Endometrium (tissue), 2 donors: ENCODE measurements at regions not wholly inside any gene's neighbourhood (a gene's known extent, or its start where the extent isn't known, plus 50 kb on each side); places are given as distances from the start of the nearest gene placed in this dataset.

Source experiments
- FAIRE-seq: peaks from 2 replicates; lab custom pipeline; 2012; peaks lifted over from hg19 to GRCh38; lab: Jason Lieb, UNC
- donor health status: control.
- donor health status: control.

- FAIRE-seq = no peak
Observed at GRCh38 chr3:1552831-1553230, 460.0 kb downstream of the CNTN6 start.

GRCh38 chr3:1561427-1561826 lies 468.6 kb downstream of the CNTN6 start:
- no peak for FAIRE-seq

- FAIRE-seq = no peak
Observed at GRCh38 chr3:1571736-1572135, 478.9 kb downstream of the CNTN6 start.

GRCh38 chr3:1576047-1576446 lies 483.2 kb downstream of the CNTN6 start:
- no peak for FAIRE-seq

GRCh38 chr3:1578124-1578806 lies 485.4 kb downstream of the CNTN6 start:
- FAIRE-seq = no peak

GRCh38 chr3:1583044-1583443 lies 490.2 kb downstream of the CNTN6 start:
- FAIRE-seq = no peak

- FAIRE-seq = no peak
Observed at GRCh38 chr3:1587426-1587825, 494.6 kb downstream of the CNTN6 start.

- FAIRE-seq = no peak
Observed at GRCh38 chr3:1591327-1592028, 498.7 kb downstream of the CNTN6 start.

- no peak for FAIRE-seq
Observed at GRCh38 chr3:1594940-1595339, 502.1 kb downstream of the CNTN6 start.

GRCh38 chr3:1600206-1600605 lies 498.5 kb upstream of the CNTN4 start:
- no peak for FAIRE-seq

- FAIRE-seq = no peak
Observed at GRCh38 chr3:1600700-1601418, 497.8 kb upstream of the CNTN4 start.

- no peak for FAIRE-seq
Observed at GRCh38 chr3:1609416-1609815, 489.2 kb upstream of the CNTN4 start.

GRCh38 chr3:1611824-1612223 lies 486.8 kb upstream of the CNTN4 start:
- no peak for FAIRE-seq

- FAIRE-seq = no peak
Observed at GRCh38 chr3:1613962-1614361, 484.7 kb upstream of the CNTN4 start.

- FAIRE-seq = no peak
Observed at GRCh38 chr3:1616744-1617143, 481.9 kb upstream of the CNTN4 start.

- FAIRE-seq = no peak
Observed at GRCh38 chr3:1623896-1624295, 474.8 kb upstream of the CNTN4 start.

- no peak for FAIRE-seq
Observed at GRCh38 chr3:1632128-1632527, 466.5 kb upstream of the CNTN4 start.

GRCh38 chr3:1661839-1662238 lies 436.8 kb upstream of the CNTN4 start:
- no peak for FAIRE-seq

- FAIRE-seq = no peak
Observed at GRCh38 chr3:1664266-1664665, 434.4 kb upstream of the CNTN4 start.

GRCh38 chr3:1666865-1667264 lies 431.8 kb upstream of the CNTN4 start:
- FAIRE-seq = no peak

GRCh38 chr3:1677576-1678156 lies 421.0 kb upstream of the CNTN4 start:
- FAIRE-seq = no peak

GRCh38 chr3:1692428-1692827 lies 406.2 kb upstream of the CNTN4 start:
- FAIRE-seq = no peak

GRCh38 chr3:1693145-1693544 lies 405.5 kb upstream of the CNTN4 start:
- FAIRE-seq = no peak
